HepG2 (cell line): ENCODE measurements at regions not wholly inside any gene's neighbourhood (a gene's known extent, or its start where the extent isn't known, plus 50 kb on each side); places are given as distances from the start of the nearest gene placed in this dataset.

Experiments used
- ATAC-seq: fragments of 200-7000 bp; cut with Tn5 transposase; 3 replicates; pipeline ENCODE4 v1.9.1; 2020; ENCODE audit warnings: mild to moderate bottlenecking, moderate library complexity
- BruUV-seq: library from RNA; stranded (reverse); fragments of 400-500 nt; replicated peaks from 2 replicates; lab custom pipeline; 2021; lab: Mats Ljungman, UMichigan
- CTCF ChIA-PET: fragments of 300-600 bp; formaldehyde crosslinking; extraction: SDS; loops from one replicate; lab custom pipeline; 2021; ENCODE audit warnings: low total read pairs, inconsistent platforms, low intra/inter-chr PET ratio; lab: Yijun Ruan, JAX
- POLR2A ChIA-PET: fragments of 350-600 bp; sonication (Branson Sonifier 250); formaldehyde crosslinking; loops from one replicate; lab custom pipeline; 2020; ENCODE audit warnings: antibody characterized with exemption, inconsistent platforms; lab: Yijun Ruan, JAX
- DNase-seq: peaks from one replicate; pipeline ENCODE4 v3.0.0-alpha.2; 2015; ENCODE audit warnings: low spot score
- FAIRE-seq: peaks from 3 replicates; lab custom pipeline; 2011; peaks lifted over from hg19 to GRCh38; lab: Jason Lieb, UNC
- H2AFZ ChIP-seq: one replicate; pipeline ENCODE4 v1.6.1; 2011; ENCODE audit warnings: low read length, inconsistent platforms
- H3K27ac ChIP-seq: fragments of 300-600 bp; 3 replicates; pipeline ENCODE4 v1.8.0; 2011; ENCODE audit warnings: mixed run types, mild to moderate bottlenecking, mixed read lengths, low read length, inconsistent platforms; ENCODE audit not compliant: insufficient read depth; ENCODE audit errors: extremely low read length
- H3K27me3 ChIP-seq, 2 experiments: fragments of 200-600 bp in 1 of 2; 2 replicates in 1 of 2; 3 replicates in 1 of 2; pipeline versions ENCODE4 v1.6.0 to v1.8.0; 2011; ENCODE audit warnings: low read length in 2 of 2, mild to moderate bottlenecking in 2 of 2, moderate library complexity in 2 of 2, inconsistent platforms in 1 of 2; ENCODE audit not compliant: insufficient read depth in 2 of 2, control insufficient read depth in 1 of 2
- H3K36me3 ChIP-seq, 2 experiments: fragments of 200-600 bp in 1 of 2; replicated peaks in 1 of 2; 2 replicates in 1 of 2; 3 replicates in 1 of 2; pipeline versions ENCODE4 v1.5.1 to v1.8.0; 2011; ENCODE audit warnings: low read length in 2 of 2, inconsistent platforms in 1 of 2; ENCODE audit not compliant: insufficient read depth in 2 of 2, control insufficient read depth in 1 of 2
- H3K4me1 ChIP-seq: 2 replicates; pipeline ENCODE4 v1.5.1; 2012; ENCODE audit warnings: low read length, inconsistent platforms; ENCODE audit not compliant: insufficient read depth
- H3K4me2 ChIP-seq: 2 replicates; pipeline ENCODE4 v1.6.0; 2011; ENCODE audit warnings: low read depth, low read length, inconsistent platforms
- H3K4me3 ChIP-seq, 3 experiments: fragments of 200-600 bp in 1 of 3; sonication (generic), shearing (Covaris generic) in 1 of 3; replicated peaks in 1 of 3; 2 replicates each; pipeline ENCODE4 v1.5.1; 2011 to 2016; ENCODE audit warnings: low read length in 3 of 3, inconsistent platforms in 2 of 3, low read depth in 2 of 3, mild to moderate bottlenecking in 2 of 3, control low read depth in 1 of 3, mixed read lengths in 1 of 3; ENCODE audit not compliant: insufficient read depth in 1 of 3
- H3K79me2 ChIP-seq: one replicate; pipeline ENCODE4 v1.6.1; 2011; ENCODE audit warnings: low read length, inconsistent platforms; ENCODE audit not compliant: insufficient read depth
- H3K9ac ChIP-seq: 2 replicates; pipeline ENCODE4 v1.6.0; 2011; ENCODE audit warnings: mild to moderate bottlenecking, low read depth, low read length, inconsistent platforms; ENCODE audit not compliant: insufficient read depth
- H3K9me3 ChIP-seq: 2 replicates; pipeline ENCODE4 v1.5.1; 2012; ENCODE audit warnings: mild to moderate bottlenecking, low read length
- H4K20me1 ChIP-seq: 2 replicates; pipeline ENCODE4 v1.6.0; 2011; ENCODE audit warnings: inconsistent platforms, mild to moderate bottlenecking, low read length, moderate library complexity; ENCODE audit not compliant: insufficient read depth
- AHR ChIP-seq: IDR thresholded peaks from 2 replicates; pipeline ENCODE4 v1.6.1; 2018; ENCODE audit warnings: missing genetic modification reagents, missing compliant biosample characterization
- CAMTA2 ChIP-seq: sonication (generic); formaldehyde crosslinking; IDR thresholded peaks from 2 replicates; pipeline ENCODE4 v1.4.0; 2020; ENCODE audit warnings: mild to moderate bottlenecking, missing genetic modification reagents, borderline replicate concordance
- CHCHD3 ChIP-seq: sonication (generic); formaldehyde crosslinking; IDR thresholded peaks from 2 replicates; pipeline ENCODE4 v1.8.0; 2022; ENCODE audit warnings: mild to moderate bottlenecking, missing genetic modification reagents, moderate library complexity
- FOXO1 ChIP-seq: sonication (generic); formaldehyde crosslinking; IDR thresholded peaks from 2 replicates; pipeline ENCODE4 v1.4.0; 2020; ENCODE audit warnings: missing genetic modification reagents
- MYC ChIP-seq: sonication (generic); formaldehyde crosslinking; IDR thresholded peaks from 2 replicates; pipeline ENCODE4 v1.9.0; 2021; ENCODE audit warnings: missing genetic modification reagents, borderline replicate concordance
- SIX1 ChIP-seq: sonication (generic); formaldehyde crosslinking; IDR thresholded peaks from 2 replicates; pipeline ENCODE4 v1.4.0; 2020; ENCODE audit warnings: missing genetic modification reagents, borderline replicate concordance
- SP5 ChIP-seq: IDR thresholded peaks from 2 replicates; pipeline ENCODE4 v1.6.1; 2016; ENCODE audit warnings: low read depth, borderline replicate concordance
- TBX3 ChIP-seq: fragments of 450-650 bp; IDR thresholded peaks from 2 replicates; pipeline ENCODE4 v1.6.1; 2017; ENCODE audit warnings: antibody characterized with exemption, mild to moderate bottlenecking, inconsistent platforms, borderline replicate concordance
- WIZ ChIP-seq: sonication (generic); formaldehyde crosslinking; IDR thresholded peaks from 2 replicates; pipeline ENCODE4 v1.5.1; 2020; ENCODE audit warnings: mild to moderate bottlenecking, missing genetic modification reagents
- ZBTB3 ChIP-seq: sonication (generic); formaldehyde crosslinking; IDR thresholded peaks from 2 replicates; pipeline ENCODE4 v1.4.0; 2020; ENCODE audit warnings: low read depth, mild to moderate bottlenecking, moderate library complexity, missing genetic modification reagents, borderline replicate concordance
- ZNF256 ChIP-seq: sonication (generic); formaldehyde crosslinking; conservative IDR thresholded peaks from 2 replicates; pipeline ENCODE4 v1.4.0; 2020; ENCODE audit warnings: missing genetic modification reagents
- ZNF468 ChIP-seq: sonication (generic); formaldehyde crosslinking; IDR thresholded peaks from 2 replicates; pipeline ENCODE4 v1.8.0; 2022; ENCODE audit warnings: mild to moderate bottlenecking, moderate library complexity, missing genetic modification reagents
- ZNF709 ChIP-seq: sonication (generic); formaldehyde crosslinking; IDR thresholded peaks from 2 replicates; pipeline ENCODE4 v1.5.0; 2020; ENCODE audit warnings: mild to moderate bottlenecking, missing genetic modification reagents
- ZNF772 ChIP-seq: sonication (generic); formaldehyde crosslinking; IDR thresholded peaks from 2 replicates; pipeline ENCODE4 v1.5.0; 2020; ENCODE audit warnings: mild to moderate bottlenecking, missing genetic modification reagents
- WGBS: methylation state at CpG from one replicate; pipeline ENCODE4 v1.1.6; 2017; ENCODE audit warnings: low lambda C conversion rate; 5-methylcytosine and 5-hydroxymethylcytosine counted together
- in situ Hi-C: cut with HindIII; loops from 2 replicates; pipeline ENCODE4 v1.10.0; 2017; ENCODE audit warnings: low pct_unique_long_range_greater_than_20kb; ENCODE audit not compliant: extremely low pct_ligation_motif_present
- intact Hi-C: fragments of 100-400 bp; cut with micrococcal nuclease; formaldehyde crosslinking; loops from one replicate; pipeline ENCODE4 v1.10.0; 2022; ENCODE audit not compliant: unreplicated experiment
- TF ChIP-seq, protein P1 (sequence below): sonication (generic); formaldehyde crosslinking; IDR thresholded peaks from 2 replicates; pipeline ENCODE4 v1.5.1; 2020; ENCODE audit warnings: missing genetic modification reagents, mild to moderate bottlenecking, borderline replicate concordance

DNA sequence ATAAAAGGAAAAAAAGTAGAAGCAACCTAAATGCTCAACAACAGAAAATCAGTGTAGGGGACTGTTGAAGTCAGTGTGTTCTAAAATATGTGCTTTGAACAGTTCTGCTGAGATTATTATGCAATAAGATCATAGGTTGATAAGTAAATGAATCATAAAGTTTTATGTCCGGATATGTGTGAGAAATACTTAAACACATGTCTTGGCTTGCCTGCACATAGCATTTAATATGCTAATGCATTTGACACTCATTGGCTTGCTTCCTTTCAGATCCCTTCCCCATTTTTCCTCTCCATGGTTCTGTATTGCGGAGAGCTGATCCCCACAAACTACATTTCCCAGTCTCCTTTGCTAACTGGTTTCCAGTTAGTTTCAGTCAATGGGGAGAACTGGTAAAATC, 573.8 kb upstream of the TBX3 start:
- H3K9me3 ChIP-seq, result no peaks in the 10 kb centered on the region
- no peak overlapping the region for H3K9ac ChIP-seq
- no peak overlapping the region for H3K27ac ChIP-seq
- H3K4me2 ChIP-seq, result no peak overlapping the region
- TF ChIP-seq SIX1 (CRISPR knock-in tag), result no peak
- TF ChIP-seq CAMTA2 (CRISPR knock-in tag), result no peak
- TF ChIP-seq SP5 (CRISPR knock-in tag), result no peak
- no peak for TF ChIP-seq CHCHD3
- no peak for TF ChIP-seq ZNF709 (CRISPR knock-in tag)
- TF ChIP-seq TBX3, result no peak
- no peak for TF ChIP-seq ZNF256 (CRISPR knock-in tag)
- TF ChIP-seq FOXO1 (CRISPR knock-in tag), result no peak
- TF ChIP-seq AHR, result no peak
- no peak for TF ChIP-seq MYC (CRISPR knock-in tag)
- TF ChIP-seq WIZ (CRISPR knock-in tag), result no peak
- TF ChIP-seq ZNF468, result no peak
- TF ChIP-seq, protein P1, sequence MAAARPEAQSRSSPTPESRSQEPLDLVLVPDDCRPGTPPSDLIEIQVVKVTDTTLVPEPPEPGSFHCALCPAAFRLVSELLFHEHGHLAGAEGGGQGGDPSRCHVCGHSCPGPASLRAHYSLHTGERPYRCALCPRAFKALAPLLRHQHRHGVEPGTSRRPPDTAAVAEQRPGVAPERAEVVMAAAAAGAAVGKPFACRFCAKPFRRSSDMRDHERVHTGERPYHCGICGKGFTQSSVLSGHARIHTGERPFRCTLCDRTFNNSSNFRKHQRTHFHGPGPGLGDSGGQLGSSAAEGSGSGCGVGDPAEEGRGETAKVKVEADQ (CRISPR knock-in tag), result no peak
- no peak for TF ChIP-seq ZBTB3
- no peak for TF ChIP-seq ZNF772 (CRISPR knock-in tag)
- POLR2A ChIA-PET, result no interaction called here
- CTCF ChIA-PET, result no interaction called here
- intact Hi-C loops, result no loop called here
- in situ Hi-C loops, result no loop called here
- H3K36me3 ChIP-seq, result no peaks in the 10 kb centered on the region
- no peak for FAIRE-seq
- WGBS, result 68% methylated on average over 2 of the region's 2 CpGs
- no peaks in the 10 kb centered on the region for H4K20me1 ChIP-seq
- no peaks in the 10 kb centered on the region for H3K79me2 ChIP-seq
- no peak overlapping the region for H3K4me3 ChIP-seq
- no peak for ATAC-seq
- H3K27me3 ChIP-seq, result no peaks in the 10 kb centered on the region; a peak in 1 of 5 replicates
- no peak for DNase-seq
- no peak overlapping the region for H2AFZ ChIP-seq
- BruUV-seq, result no TSS peak
- peaks cover 31% of the 10 kb centered on the region for H3K4me1 ChIP-seq
